H1 (cell line): ENCODE measurements at regions not wholly inside any gene's neighbourhood (a gene's known extent, or its start where the extent isn't known, plus 50 kb on each side); places are given as distances from the start of the nearest gene placed in this dataset.

Source experiments
- CREB1 ChIP-seq: IDR thresholded peaks from 2 replicates; pipeline ENCODE4 v1.6.1; 2012; ENCODE audit warnings: inconsistent platforms
- CTCF ChIP-seq, 3 experiments: IDR thresholded peaks; 1 replicate in 2 of 3; 2 replicates in 1 of 3; pipeline versions ENCODE4 v1.5.1 to v1.6.1; 2011; ENCODE audit warnings: low read length in 3 of 3, mild to moderate bottlenecking in 3 of 3, inconsistent platforms in 2 of 3, low read depth in 1 of 3, moderate library complexity in 1 of 3; ENCODE audit not compliant: insufficient read depth in 1 of 3; ENCODE audit errors: control extremely low read depth in 1 of 3
- EZH2 ChIP-seq: fragments of 200-600 bp; sonication (generic); IDR thresholded peaks from 2 replicates; pipeline ENCODE4 v1.7.1; 2012; ENCODE audit warnings: low read depth, mild to moderate bottlenecking, moderate library complexity, low read length, inconsistent platforms; ENCODE audit not compliant: severe bottlenecking
- MAX ChIP-seq: IDR thresholded peaks from 2 replicates; pipeline ENCODE4 v1.6.1; 2012; ENCODE audit warnings: inconsistent platforms
- NANOG ChIP-seq: IDR thresholded peaks from 2 replicates; pipeline ENCODE4 v1.6.1; 2011; ENCODE audit warnings: low read length, low read depth, mild to moderate bottlenecking, inconsistent platforms; ENCODE audit not compliant: insufficient read depth, poor library complexity, severe bottlenecking
- POLR2A ChIP-seq, 2 experiments: IDR thresholded peaks; 1 replicate in 1 of 2; 2 replicates in 1 of 2; pipeline ENCODE4 v1.6.1; 2011; ENCODE audit warnings: low read depth in 2 of 2, low read length in 2 of 2, mild to moderate bottlenecking in 2 of 2; ENCODE audit errors: control extremely low read depth in 1 of 2
- POLR2AphosphoS5 ChIP-seq: IDR thresholded peaks from 2 replicates; pipeline ENCODE4 v1.6.1; 2011; ENCODE audit warnings: low read depth, low read length
- SP1 ChIP-seq: IDR thresholded peaks from 2 replicates; pipeline ENCODE4 v1.6.1; 2011; ENCODE audit warnings: low read depth, low read length
- TAF1 ChIP-seq: IDR thresholded peaks from 2 replicates; pipeline ENCODE4 v1.6.1; 2011; ENCODE audit warnings: mild to moderate bottlenecking, low read depth, low read length
- YY1 ChIP-seq: IDR thresholded peaks from 2 replicates; pipeline ENCODE4 v1.6.1; 2011; ENCODE audit warnings: low read depth, mild to moderate bottlenecking, low read length

GRCh38 chr2:143988082-143988481 lies 531.8 kb downstream of the ZEB2 start:
- TF ChIP-seq CREB1: no peak
- TF ChIP-seq YY1: no peak
- TF ChIP-seq POLR2A (IDR thresholded peaks at IDR 0.05; ENCODE audit: control extremely low read depth in 1 of 2, low read depth in 2 of 2, low read length in 2 of 2): no peak
- no peak for TF ChIP-seq CTCF (IDR thresholded peaks at IDR 0.05; ENCODE audit: control extremely low read depth in 1 of 3, insufficient read depth in 1 of 3, low read depth in 1 of 3, low read length in 3 of 3)
- no peak for TF ChIP-seq EZH2
- no peak for TF ChIP-seq NANOG
- TF ChIP-seq TAF1: no peak
- no peak for TF ChIP-seq POLR2AphosphoS5
- no peak for TF ChIP-seq MAX
- TF ChIP-seq SP1: no peak
